OCI-LY7 (cell line): ENCODE measurements at regions not wholly inside any gene's neighbourhood (a gene's known extent, or its start where the extent isn't known, plus 50 kb on each side); places are given as distances from the start of the nearest gene placed in this dataset.

Experiments
- BruUV-seq: library from RNA; stranded (reverse); fragments of 400-500 nt; replicated peaks from 2 replicates; lab custom pipeline; 2021; lab: Mats Ljungman, UMichigan
- CTCF ChIA-PET: fragments of 300-600 bp; sonication (Branson Sonifier 250); formaldehyde crosslinking; loops from one replicate; lab custom pipeline; 2022; ENCODE audit warnings: antibody characterized with exemption; ENCODE audit not compliant: unreplicated experiment; lab: Charles Lee
- POLR2A ChIA-PET: fragments of 300-600 bp; sonication (Branson Sonifier 250); formaldehyde crosslinking; loops from one replicate; lab custom pipeline; 2022; ENCODE audit warnings: antibody characterized with exemption; lab: Charles Lee
- DNase-seq: peaks from one replicate; pipeline ENCODE4 v3.0.0-alpha.2; 2015; ENCODE audit warnings: low spot score
- H2AFZ ChIP-seq: fragments of 200-600 bp; sonication (generic), shearing (Covaris generic); 2 replicates; pipeline ENCODE4 v1.6.1; 2014; ENCODE audit warnings: mild to moderate bottlenecking, antibody characterized with exemption, low read length, moderate library complexity
- H3K27ac ChIP-seq: fragments of 200-600 bp; sonication (generic); 2 replicates; pipeline ENCODE4 v1.5.1; 2014; ENCODE audit warnings: mixed run types, low read depth, mild to moderate bottlenecking, moderate library complexity, low read length, inconsistent platforms; ENCODE audit not compliant: poor library complexity, severe bottlenecking
- H3K36me3 ChIP-seq: fragments of 200-600 bp; sonication (generic); 2 replicates; pipeline ENCODE4 v1.6.1; 2014; ENCODE audit warnings: mild to moderate bottlenecking, antibody characterized with exemption, low read length, moderate library complexity, mixed read lengths; ENCODE audit not compliant: insufficient read depth
- H3K4me1 ChIP-seq: fragments of 200-600 bp; sonication (generic); 2 replicates; pipeline ENCODE4 v1.5.1; 2014; ENCODE audit warnings: mild to moderate bottlenecking, low read length; ENCODE audit not compliant: insufficient read depth, poor library complexity, severe bottlenecking
- H3K4me2 ChIP-seq: fragments of 200-600 bp; sonication (generic); 2 replicates; pipeline ENCODE4 v1.6.1; 2014; ENCODE audit warnings: mild to moderate bottlenecking, low read length
- H3K4me3 ChIP-seq: fragments of 200-600 bp; sonication (generic); 2 replicates; pipeline ENCODE4 v1.5.1; 2014; ENCODE audit warnings: mild to moderate bottlenecking, low read depth, low read length; ENCODE audit not compliant: poor library complexity, severe bottlenecking
- H3K79me2 ChIP-seq: fragments of 200-600 bp; sonication (generic); 2 replicates; pipeline ENCODE4 v1.6.1; 2016; ENCODE audit warnings: low read depth, mild to moderate bottlenecking, low read length, moderate library complexity, mixed read lengths; ENCODE audit not compliant: insufficient read depth
- H3K9me2 ChIP-seq: fragments of 200-600 bp; sonication (generic); 2 replicates; pipeline ENCODE4 v1.6.1; 2016; ENCODE audit warnings: mild to moderate bottlenecking, low read length, mixed read lengths; ENCODE audit not compliant: insufficient read depth
- H3K9me3 ChIP-seq: fragments of 200-600 bp; sonication (generic); 2 replicates; pipeline ENCODE4 v1.6.1; 2014; ENCODE audit warnings: mild to moderate bottlenecking, mixed run types, low read length, mixed read lengths
- H4K20me1 ChIP-seq: fragments of 200-600 bp; sonication (generic); 2 replicates; pipeline ENCODE4 v1.6.1; 2014; ENCODE audit warnings: mild to moderate bottlenecking, antibody characterized with exemption, low read length, moderate library complexity, mixed read lengths; ENCODE audit not compliant: insufficient read depth
- CTCF ChIP-seq: fragments of 200-600 bp; sonication (generic); conservative IDR thresholded peaks from 2 replicates; pipeline ENCODE4 v1.5.1; 2014; ENCODE audit warnings: mild to moderate bottlenecking, antibody characterized with exemption, low read length, moderate library complexity, mixed read lengths
- EZH2phosphoT487 ChIP-seq: fragments of 200-600 bp; sonication (generic); IDR thresholded peaks from 2 replicates; pipeline ENCODE4 v1.6.1; 2018; ENCODE audit warnings: low read depth, borderline replicate concordance, mild to moderate bottlenecking, mixed run types, antibody characterized with exemption, low read length, moderate library complexity, mixed read lengths
- intact Hi-C: fragments of 100-400 bp; cut with micrococcal nuclease; formaldehyde crosslinking; loops from one replicate; pipeline ENCODE4 v1.10.0; 2022; ENCODE audit not compliant: unreplicated experiment

GRCh38 chr2:19635951-19636510 is 265.8 kb downstream of the TTC32 start:
- TF ChIP-seq CTCF = no peak
- no peak for TF ChIP-seq EZH2phosphoT487
- ChIA-PET CTCF (no interaction called here), POLR2A (no interaction called here)
- H3K4me3 ChIP-seq = no peak overlapping the region
- H3K27ac ChIP-seq = no peak overlapping the region
- no peaks in the 10 kb centered on the region for H3K4me1 ChIP-seq
- H3K36me3 ChIP-seq = no peaks in the 10 kb centered on the region
- no peaks in the 10 kb centered on the region for H3K79me2 ChIP-seq
- intact Hi-C loops = no loop called here
- H3K9me2 ChIP-seq = no peaks in the 10 kb centered on the region
- no peak overlapping the region for H3K4me2 ChIP-seq
- BruUV-seq = no TSS peak
- DNase-seq = no peak
- H2AFZ ChIP-seq = no peak overlapping the region
- no peaks in the 10 kb centered on the region for H4K20me1 ChIP-seq
- no peaks in the 10 kb centered on the region for H3K9me3 ChIP-seq

GRCh38 chr2:19632403-19632991 is 269.3 kb downstream of the TTC32 start:
- Histone ChIP-seq H4K20me1 (no peaks in the 10 kb centered on the region), H3K4me1 (no peaks in the 10 kb centered on the region), H3K79me2 (no peaks in the 10 kb centered on the region), H3K27ac (no peak overlapping the region), H3K36me3 (no peaks in the 10 kb centered on the region), H3K4me2 (no peak overlapping the region), H3K9me2 (no peaks in the 10 kb centered on the region), H3K9me3 (no peaks in the 10 kb centered on the region), H2AFZ (no peak overlapping the region), H3K4me3 (no peak overlapping the region)
- intact Hi-C loops = no loop called here
- POLR2A ChIA-PET = no interaction called here
- DNase-seq = no peak
- BruUV-seq = no TSS peak
- TF ChIP-seq CTCF (no peak), EZH2phosphoT487 (no peak)
- CTCF ChIA-PET = no interaction called here

- no TSS peak for BruUV-seq
- intact Hi-C loops = no loop called here
- no peak overlapping the region for H2AFZ ChIP-seq
- ChIA-PET CTCF (no interaction called here), POLR2A (interaction anchor here (0.7 kb wide), 1 partner anchor 106 kb away, joined by 3 read pairs; no protein-coding TSS in a partner anchor)
- no peaks in the 10 kb centered on the region for H3K36me3 ChIP-seq
- no peaks in the 10 kb centered on the region for H3K4me1 ChIP-seq
- no peak for DNase-seq
- no peaks in the 10 kb centered on the region for H3K79me2 ChIP-seq
- no peak for TF ChIP-seq EZH2phosphoT487
- no peak for TF ChIP-seq CTCF
- H3K9me3 ChIP-seq = no peaks in the 10 kb centered on the region
- no peaks in the 10 kb centered on the region for H3K9me2 ChIP-seq
- H3K27ac ChIP-seq = no peak overlapping the region
- H3K4me2 ChIP-seq = no peak overlapping the region
- H4K20me1 ChIP-seq = no peaks in the 10 kb centered on the region
- H3K4me3 ChIP-seq = no peak overlapping the region
Measured at GRCh38 chr2:19631871-19632270, 269.9 kb downstream of the TTC32 start.
